ENCODE measurements at regions not wholly inside any gene's neighbourhood (a gene's known extent, or its start where the extent isn't known, plus 50 kb on each side); places are given as distances from the start of the nearest gene placed in this dataset.
A peak's percentile ranks its signal among the peaks of the same experiment; 100 is the strongest.
"Not testable (repeated sequence)": the region's sequence is repeated elsewhere in the genome, so short reads cannot be mapped to it uniquely, and the experiment has no call there.

GRCh38 chr14:40463886-40464285 lies 1031.7 kb upstream of the FBXO33 start:
- DNase-seq, result no peak

DNA sequence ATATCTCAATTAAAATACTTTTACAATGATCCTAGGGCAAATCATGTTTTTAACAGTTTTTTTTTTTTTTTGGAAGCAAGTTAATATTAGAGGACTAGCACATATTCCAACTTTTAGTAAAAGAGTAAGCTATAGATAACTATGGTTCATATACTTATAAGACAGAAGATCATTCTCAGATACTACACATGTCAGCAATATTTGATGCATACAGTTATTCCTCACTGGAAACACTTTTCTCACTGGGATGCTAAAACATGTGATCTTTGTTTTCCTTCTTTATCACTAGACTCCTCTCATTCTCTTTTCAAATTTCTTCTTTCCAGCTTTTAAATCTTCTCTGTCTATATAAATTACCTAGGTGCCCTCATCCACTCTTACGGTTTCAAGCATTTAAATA lies 1020.4 kb upstream of the FBXO33 start:
- DNase-seq, result no peak

DNA sequence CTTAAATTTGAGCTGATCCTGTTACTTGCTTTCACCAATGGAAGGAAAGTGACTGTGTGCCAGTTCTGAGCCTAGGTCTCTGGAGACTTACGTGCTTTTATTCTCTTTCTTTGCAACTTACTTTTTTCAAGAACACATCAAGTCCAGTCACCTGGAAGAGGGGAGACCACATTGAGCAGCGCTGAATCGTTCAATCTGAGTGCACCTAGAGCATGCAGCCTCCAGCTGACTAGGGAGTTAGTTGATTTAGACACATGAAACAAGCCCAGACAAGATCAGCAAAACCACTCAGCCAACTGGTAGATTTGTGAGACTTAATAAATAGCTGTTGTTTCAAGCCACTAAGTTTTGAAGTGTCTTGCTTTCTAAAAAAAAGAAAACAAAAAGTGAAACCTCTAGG lies 1014.8 kb upstream of the FBXO33 start:
- no peak for DNase-seq

DNA sequence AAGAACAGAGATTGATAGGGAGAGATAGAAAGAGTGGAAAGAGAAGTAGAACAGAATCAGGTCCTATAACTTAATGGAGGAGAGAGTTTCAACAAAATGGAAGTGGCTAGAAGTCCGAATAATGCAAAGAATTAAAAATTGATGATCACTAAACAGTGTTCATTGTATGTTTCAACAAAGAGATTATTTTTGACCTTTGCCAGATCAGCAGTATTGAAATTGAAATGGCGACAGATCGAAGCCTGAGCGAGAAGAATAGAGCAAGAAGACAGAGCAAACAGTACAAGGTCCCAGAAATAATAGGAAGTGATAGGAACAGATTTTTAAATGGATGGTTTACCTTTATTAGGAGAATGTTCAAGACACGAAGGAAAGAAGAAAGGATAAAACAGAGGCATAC lies 1012.8 kb upstream of the FBXO33 start:
- DNase-seq, result no peak

DNA sequence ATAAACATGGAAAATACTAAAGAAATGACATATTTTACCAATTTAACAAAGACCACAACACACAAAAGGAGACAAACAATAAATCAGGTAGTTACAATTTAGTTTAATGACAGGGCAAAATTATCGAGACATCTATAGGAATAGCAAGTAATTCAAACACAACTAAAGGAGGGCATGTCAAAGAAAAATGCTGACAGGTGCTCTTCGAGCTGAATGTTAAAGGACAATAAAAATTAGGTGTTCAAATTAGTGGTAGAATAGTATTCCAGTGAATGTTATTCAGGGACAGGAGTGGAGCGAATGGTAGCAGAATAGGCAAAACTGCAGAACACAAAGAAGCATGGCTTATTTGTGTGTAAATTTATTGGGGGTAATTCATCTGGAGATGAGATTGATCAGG lies 1004.3 kb upstream of the FBXO33 start:
- DNase-seq, result no peak

DNA sequence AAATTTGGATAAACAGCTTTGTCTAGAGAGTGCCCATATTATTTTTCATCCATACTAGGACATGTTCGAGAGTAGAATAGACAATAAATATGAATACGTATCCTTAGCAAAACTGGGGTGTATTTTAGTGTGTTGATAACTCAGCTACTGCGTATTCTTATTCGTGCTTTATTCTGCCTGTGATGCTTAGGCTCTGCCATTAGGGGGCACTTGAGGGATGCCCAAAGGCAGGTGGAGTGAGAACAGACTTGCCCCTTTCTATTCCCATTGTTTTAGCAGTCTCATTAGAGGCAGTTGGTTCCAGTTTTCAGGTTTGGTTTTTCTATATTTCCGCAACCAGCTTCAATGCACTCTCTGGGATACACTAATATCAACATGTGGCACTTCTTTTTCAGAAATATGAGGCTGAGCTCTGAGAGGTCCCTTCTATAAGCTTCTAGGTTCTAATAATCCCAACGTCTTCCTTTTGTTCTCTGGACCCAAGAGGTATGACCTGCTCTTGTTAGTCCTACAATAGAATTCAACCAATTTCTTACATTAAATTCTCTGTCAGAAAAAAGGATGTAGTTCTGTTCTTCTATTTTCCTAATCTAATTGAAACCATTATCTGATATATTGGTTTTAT lies 985.7 kb upstream of the FBXO33 start:
- peak; percentile 29 for DNase-seq

GRCh38 chr14:40416565-40416964 lies 984.3 kb upstream of the FBXO33 start:
- no peak for DNase-seq

DNA sequence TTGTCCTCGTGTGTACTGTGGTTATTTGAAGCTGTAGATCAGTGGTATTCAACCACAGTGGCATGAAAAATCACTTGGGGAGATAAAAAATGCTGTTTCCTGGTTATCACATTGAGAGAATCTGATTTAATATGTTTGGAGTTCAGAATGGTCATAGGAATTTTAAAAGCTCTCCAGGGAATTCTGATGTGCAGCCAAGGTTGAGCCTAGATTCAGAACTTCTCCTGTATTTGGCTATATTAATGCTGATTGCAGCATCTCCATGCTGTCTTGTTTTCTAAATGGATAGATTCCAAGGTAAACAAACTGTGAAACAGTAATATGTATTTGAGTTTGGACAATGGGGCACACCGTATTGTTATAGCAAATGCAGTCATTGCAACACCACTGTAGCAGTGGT lies 982.2 kb upstream of the FBXO33 start:
- DNase-seq, result no peak

GRCh38 chr14:40413136-40413535 lies 980.9 kb upstream of the FBXO33 start:
- no peak for DNase-seq

DNA sequence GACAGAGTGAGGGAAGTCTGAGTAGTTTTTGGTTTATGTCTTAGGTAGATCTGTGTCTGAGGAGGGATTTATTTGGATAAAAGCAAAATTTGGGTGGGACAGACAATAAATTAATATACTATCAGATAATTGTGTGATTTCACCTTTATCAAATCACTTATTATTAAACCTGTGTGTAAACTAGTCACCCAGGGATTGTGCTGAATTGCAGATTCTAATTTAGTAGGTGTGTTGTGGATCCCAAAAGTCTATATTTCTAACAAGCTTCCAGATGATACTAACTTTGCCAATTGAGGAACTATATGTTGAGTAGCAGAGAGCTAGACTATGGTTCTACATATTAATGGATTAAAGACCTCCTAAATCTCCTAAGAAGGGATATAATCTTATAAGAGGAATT lies 978.5 kb upstream of the FBXO33 start:
- no peak for DNase-seq

DNA sequence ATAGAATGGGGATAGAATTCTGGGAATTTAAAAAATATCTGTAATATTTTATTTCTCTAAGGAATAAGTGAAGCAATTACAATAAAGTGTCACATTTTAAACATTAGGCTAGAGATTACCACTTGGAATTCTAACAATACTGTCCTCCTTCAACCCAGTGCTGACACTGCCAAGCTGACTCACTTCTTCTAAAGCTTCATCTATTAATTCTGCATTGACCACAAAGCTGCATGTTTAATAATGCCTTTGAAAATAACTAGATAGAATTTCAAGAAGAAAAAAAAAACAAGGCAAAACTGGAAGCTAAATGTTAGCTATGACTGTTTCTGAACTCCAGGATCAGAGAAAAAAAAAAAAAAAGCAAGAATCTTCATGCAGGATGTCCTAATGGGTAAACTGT lies 970.7 kb upstream of the FBXO33 start:
- no peak for DNase-seq

DNA sequence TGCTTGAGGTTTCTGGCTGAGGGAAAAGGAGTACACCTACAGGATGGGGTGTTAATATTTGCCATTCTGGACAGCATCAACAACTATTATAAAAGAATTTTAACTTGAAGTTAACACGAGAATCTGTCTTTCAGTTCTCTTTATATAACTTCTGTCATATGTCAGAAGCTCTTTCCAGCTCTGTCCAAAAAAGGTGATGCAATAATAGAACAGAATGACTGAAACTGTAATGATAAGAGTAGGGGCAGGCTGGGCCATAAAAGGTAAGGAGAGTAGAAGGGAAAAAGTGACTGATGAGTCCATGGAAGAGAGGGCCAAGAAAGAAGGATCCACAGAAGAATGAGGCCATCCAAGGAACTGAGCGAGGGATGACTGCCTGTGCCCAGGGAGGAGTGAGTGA lies 966.7 kb upstream of the FBXO33 start:
- DNase-seq, result no peak

DNA sequence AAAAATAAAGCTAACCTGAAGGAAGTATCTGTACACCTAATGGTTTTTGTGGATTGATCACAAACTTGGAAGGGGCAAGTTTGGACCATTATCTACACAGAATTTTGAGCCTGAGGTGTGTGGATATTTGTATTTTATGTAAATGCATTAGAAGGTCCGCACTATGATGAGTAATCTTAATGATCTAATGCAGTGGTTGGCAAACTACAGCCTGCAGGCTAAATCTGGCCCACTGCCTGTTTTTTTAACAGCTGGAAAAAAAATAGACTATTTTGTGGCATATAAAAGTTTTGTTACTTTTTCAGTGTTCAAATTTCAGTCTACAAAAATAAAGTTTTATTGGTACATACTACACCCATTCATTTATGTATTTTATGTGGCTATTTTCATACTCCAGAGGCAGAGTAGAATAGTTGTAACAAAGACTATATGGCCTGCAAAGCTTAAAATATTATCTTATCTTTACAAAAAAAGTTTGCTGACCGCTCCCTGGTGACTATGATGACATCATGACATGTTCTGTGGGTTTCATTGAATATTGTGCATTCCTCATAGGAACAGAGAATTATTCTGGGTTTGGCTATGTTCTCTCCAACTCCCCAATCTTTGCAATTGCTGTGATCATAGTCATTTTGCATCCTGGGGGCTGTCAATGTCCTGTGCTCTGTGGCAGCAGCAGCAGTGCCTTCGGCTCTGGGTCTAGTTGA lies 962.6 kb upstream of the FBXO33 start:
- no peak for DNase-seq

DNA sequence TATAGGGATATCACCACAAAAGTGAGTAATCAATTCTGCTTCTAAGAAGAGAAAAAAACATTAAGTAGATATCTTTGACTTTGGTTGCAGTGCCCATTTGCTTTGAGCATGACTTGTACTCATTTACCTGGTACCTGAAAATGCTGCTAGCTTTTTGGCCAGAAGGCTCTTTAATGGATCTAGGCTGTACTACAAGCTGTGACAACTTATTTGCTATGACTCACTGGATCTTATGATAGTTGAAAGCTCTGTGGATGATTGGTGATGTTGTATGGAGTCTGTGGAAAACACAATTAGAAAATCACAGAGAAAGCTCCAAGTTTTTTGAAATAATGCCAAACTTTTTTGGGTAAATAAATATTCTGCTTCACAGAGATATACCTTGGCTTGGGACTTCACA lies 960.9 kb upstream of the FBXO33 start:
- DNase-seq, result no peak

DNA sequence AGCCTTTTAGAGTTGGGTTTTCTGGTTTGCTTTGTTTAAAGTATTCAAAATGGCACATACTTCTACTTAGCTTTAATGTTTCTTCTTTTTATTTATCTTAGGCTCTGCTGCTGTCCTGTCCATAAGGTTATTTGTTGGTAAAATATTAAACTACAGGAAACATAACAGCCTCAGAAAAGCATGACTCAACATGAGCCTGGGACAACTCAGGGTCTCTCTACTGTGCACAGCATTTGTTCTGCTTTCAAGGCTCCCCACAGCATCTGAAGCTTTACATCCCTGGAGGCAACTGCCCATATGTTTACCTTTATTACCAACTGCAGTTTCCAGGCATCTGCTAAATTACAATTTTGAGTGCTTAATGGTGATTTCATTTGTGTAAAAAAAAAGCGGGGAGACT lies 954.2 kb upstream of the FBXO33 start:
- DNase-seq, result no peak

GRCh38 chr14:40374221-40374620 lies 942.0 kb upstream of the FBXO33 start:
- DNase-seq, result no peak

- no peak for DNase-seq
These were observed 938.8 kb upstream of the FBXO33 start for GRCh38 chr14:40371011-40371410.

- DNase-seq, result no peak
These were observed 936.1 kb upstream of the FBXO33 start for GRCh38 chr14:40368314-40368713.

DNA sequence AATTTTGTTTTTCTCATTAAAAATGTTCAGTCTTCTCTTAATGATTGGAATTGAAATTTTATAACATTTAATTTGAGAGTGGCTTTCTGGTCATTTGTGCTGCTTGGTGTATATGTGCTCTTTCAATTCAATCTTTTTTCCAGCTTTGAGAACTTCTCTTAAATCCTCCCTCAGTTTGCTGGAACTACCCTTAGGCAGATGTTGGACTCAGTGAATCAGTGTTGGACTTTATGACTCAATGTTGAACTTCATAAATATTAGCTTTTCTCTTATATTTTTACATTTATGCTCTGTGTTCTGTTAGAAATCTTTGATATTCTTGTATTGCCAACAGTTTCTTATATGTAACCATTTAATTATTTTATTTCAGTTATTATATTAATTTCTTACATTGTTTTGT lies 935.5 kb upstream of the FBXO33 start:
- no peak for DNase-seq

- DNase-seq, result no peak
These were observed 933.1 kb upstream of the FBXO33 start for GRCh38 chr14:40365305-40365704.

GRCh38 chr14:40362856-40363255 lies 930.6 kb upstream of the FBXO33 start:
- no peak for DNase-seq

- no peak for DNase-seq
These were observed 922.5 kb upstream of the FBXO33 start for GRCh38 chr14:40354754-40355153.

DNA sequence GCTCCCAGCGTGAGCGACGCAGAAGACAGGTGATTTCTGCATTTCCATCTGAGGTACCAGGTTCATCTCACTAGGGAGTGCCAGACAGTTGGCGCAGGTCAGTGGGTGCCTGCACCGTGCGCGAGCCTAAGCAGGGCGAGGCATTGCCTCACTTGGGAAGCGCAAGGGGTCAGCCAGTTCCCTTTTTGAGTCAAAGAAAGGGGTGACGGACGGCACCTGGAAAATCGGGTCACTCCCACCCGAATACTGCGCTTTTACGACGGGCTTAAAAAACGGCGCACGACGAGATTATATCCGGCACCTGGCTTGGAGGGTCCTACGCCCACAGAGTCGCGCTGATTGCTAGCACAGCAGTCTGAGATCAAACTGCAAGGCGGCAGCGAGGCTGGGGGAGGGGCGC lies 915.9 kb upstream of the FBXO33 start:
- DNase-seq, result not testable (repeated sequence)

DNA sequence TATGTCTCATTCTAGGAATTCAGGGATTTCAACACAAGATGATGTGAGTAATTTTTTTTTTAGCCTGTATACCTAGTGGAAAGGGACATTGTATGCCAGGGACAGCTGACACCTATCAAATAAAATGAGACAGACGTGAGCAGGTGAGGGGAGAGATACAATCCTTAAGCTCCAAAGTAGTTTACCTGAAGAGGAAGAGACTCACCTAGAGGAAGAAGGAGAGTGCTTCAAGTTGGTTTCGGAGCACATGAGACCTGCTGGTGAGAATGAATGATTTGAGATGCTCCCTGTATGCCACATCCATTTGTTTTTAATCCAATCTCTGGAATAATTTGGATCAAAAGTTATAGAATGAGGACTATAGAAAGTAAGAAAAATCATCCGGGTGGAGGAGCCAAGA lies 915.4 kb upstream of the FBXO33 start:
- DNase-seq, result no peak

DNA sequence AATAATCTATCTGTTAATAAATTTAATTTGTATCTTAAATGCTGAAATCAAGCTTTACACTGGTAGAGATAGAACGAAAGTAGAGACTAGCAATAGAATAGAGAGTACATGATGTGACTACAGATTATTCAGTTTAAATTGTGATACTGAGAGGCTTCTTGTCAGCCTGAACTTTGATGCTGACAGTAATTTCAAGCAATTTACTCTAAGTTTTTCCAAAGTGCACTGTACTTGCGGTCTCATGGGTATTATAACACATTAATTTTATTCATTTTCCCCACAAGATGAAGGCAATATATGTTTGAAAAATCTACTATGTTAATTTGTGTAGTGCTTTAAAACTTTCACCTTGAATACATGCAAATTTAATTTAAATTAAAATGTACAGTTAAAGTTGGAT lies 914.0 kb upstream of the FBXO33 start:
- DNase-seq, result no peak
